ENCODE measurements at regions not wholly inside any gene's neighbourhood (a gene's known extent, or its start where the extent isn't known, plus 50 kb on each side); places are given as distances from the start of the nearest gene placed in this dataset.
A peak's percentile ranks its signal among the peaks of the same experiment; 100 is the strongest.
"Not testable (repeated sequence)": the region's sequence is repeated elsewhere in the genome, so short reads cannot be mapped to it uniquely, and the experiment has no call there.

DNA sequence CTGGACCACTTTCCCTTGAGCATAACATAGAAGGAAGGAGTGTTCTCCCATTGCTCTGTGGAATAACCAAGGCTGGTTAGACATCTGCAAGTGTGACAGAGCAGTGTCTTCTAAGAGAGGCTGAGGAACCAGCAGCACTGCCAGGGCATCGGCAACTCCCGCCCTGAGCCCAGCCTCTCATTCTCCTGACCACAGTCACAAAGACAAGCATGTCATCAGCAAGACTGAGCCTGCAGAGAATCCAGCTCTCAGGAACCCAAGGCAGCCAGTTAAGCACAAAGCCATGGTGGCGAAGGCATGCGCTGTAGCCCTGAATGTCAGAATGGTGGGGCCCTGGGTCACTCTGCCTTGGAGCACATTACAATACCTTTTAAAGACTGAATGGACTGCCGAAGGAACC is 253.9 kb downstream of the AGTPBP1 start:
- H4K8ac ChIP-seq (ENCODE audit: low read depth, low read length), result no peak overlapping the region
- no peak overlapping the region for H2BK15ac ChIP-seq (replicated peaks; ENCODE audit: low read depth)
- no peak overlapping the region for H3K23ac ChIP-seq (ENCODE audit: low read length)
- H2AK5ac ChIP-seq (ENCODE audit: low read length), result no peak overlapping the region
- H4K5ac ChIP-seq (ENCODE audit: low read length), result no peak overlapping the region
- H2BK5ac ChIP-seq (ENCODE audit: low read length), result no peak overlapping the region
- no peaks in the 10 kb centered on the region for H3K79me2 ChIP-seq (ENCODE audit: control insufficient read depth, insufficient read depth, low read length)
- H3K56ac ChIP-seq (ENCODE audit: low read length), result no peak overlapping the region
- H3K4ac ChIP-seq (ENCODE audit: low read depth, low read length), result no peak overlapping the region
- no peaks in the 10 kb centered on the region for H3K4me1 ChIP-seq (ENCODE audit: control insufficient read depth, low read depth, low read length)
- no peaks in the 10 kb centered on the region for H3K27me3 ChIP-seq (ENCODE audit: insufficient read depth, low read length, poor library complexity)
- H3K36me3 ChIP-seq (ENCODE audit: control insufficient read depth, insufficient read depth, low read length), result no peaks in the 10 kb centered on the region
- no peak for DNase-seq
- H3K18ac ChIP-seq (ENCODE audit: low read length), result no peak overlapping the region
- H3K4me3 ChIP-seq (ENCODE audit: low read length), result no peak overlapping the region
- no peaks in the 10 kb centered on the region for H3K79me1 ChIP-seq (ENCODE audit: low read length)
- H3K9ac ChIP-seq (ENCODE audit: low read length), result no peak overlapping the region
- WGBS (ENCODE audit: extremely low coverage, insufficient coverage, low lambda C conversion rate), result no CpG with 5 or more reads among the region's 5 CpGs
- no peak overlapping the region for H3K4me2 ChIP-seq (ENCODE audit: low read length)
- H2BK120ac ChIP-seq (ENCODE audit: low read depth, low read length), result no peak overlapping the region
- no peak overlapping the region for H3K27ac ChIP-seq (ENCODE audit: low read depth, low read length)

DNA sequence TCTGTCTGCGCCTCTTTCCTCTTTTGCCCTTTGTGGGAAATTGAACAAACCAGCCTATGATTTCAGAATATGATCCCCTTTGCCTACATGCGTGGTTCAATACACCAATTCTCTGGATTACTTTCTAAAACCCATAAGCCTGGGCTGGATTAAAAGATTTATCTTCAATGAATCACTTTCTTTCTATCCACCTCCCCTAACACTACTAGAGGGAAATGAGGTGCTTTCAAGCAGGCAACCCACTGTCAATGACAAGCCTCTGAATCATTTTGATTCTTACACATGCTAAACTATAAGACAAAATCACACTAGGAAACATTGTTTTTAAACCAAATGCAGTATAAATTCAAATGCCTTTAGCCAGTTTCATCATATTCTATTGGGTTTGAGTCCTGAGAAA is 257.5 kb downstream of the AGTPBP1 start:
- H4K5ac ChIP-seq (ENCODE audit: low read length), result no peak overlapping the region
- H3K4me1 ChIP-seq (ENCODE audit: control insufficient read depth, low read depth, low read length), result no peaks in the 10 kb centered on the region
- no peaks in the 10 kb centered on the region for H3K27me3 ChIP-seq (ENCODE audit: insufficient read depth, low read length, poor library complexity)
- H3K79me1 ChIP-seq (ENCODE audit: low read length), result no peaks in the 10 kb centered on the region
- H3K56ac ChIP-seq (ENCODE audit: low read length), result no peak overlapping the region
- H3K79me2 ChIP-seq (ENCODE audit: control insufficient read depth, insufficient read depth, low read length), result no peaks in the 10 kb centered on the region
- no peak overlapping the region for H3K18ac ChIP-seq (ENCODE audit: low read length)
- no peak overlapping the region for H3K23ac ChIP-seq (ENCODE audit: low read length)
- H3K36me3 ChIP-seq (ENCODE audit: control insufficient read depth, insufficient read depth, low read length), result no peaks in the 10 kb centered on the region
- DNase-seq, result no peak
- H2BK5ac ChIP-seq (ENCODE audit: low read length), result no peak overlapping the region
- no peak overlapping the region for H4K8ac ChIP-seq (ENCODE audit: low read depth, low read length)
- H3K4ac ChIP-seq (ENCODE audit: low read depth, low read length), result no peak overlapping the region
- H2BK120ac ChIP-seq (ENCODE audit: low read depth, low read length), result no peak overlapping the region
- no peak overlapping the region for H2AK5ac ChIP-seq (ENCODE audit: low read length)
- H3K9ac ChIP-seq (ENCODE audit: low read length), result no peak overlapping the region
- H3K27ac ChIP-seq (ENCODE audit: low read depth, low read length), result no peak overlapping the region
- no peak overlapping the region for H2BK15ac ChIP-seq (replicated peaks; ENCODE audit: low read depth)
- H3K4me2 ChIP-seq (ENCODE audit: low read length), result no peak overlapping the region
- no CpG with 5 or more reads among the region's 2 CpGs for WGBS (ENCODE audit: extremely low coverage, insufficient coverage, low lambda C conversion rate)
- no peak overlapping the region for H3K4me3 ChIP-seq (ENCODE audit: low read length)

DNA sequence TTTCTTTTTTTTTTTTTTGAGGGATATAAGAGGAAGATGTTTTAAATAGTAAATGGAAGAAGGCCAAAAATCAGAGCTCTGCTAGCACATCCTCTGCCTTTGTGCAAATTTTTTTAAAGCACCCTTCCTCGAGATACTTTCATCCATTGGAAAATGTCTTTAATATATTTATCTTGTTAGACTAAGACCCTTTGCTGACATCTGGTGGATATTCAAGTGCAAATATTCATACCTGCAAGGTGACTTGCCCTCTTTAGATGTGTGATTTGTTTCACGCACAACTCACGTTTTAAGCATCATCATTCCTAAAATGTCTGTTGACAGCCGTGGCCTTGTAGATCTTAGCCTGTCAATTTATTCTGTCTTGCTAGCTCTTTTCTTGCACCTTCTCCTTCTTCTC is 258.5 kb downstream of the AGTPBP1 start:
- H3K4me2 ChIP-seq (ENCODE audit: low read length), result no peak overlapping the region
- no peak overlapping the region for H2AK5ac ChIP-seq (ENCODE audit: low read length)
- no peaks in the 10 kb centered on the region for H3K36me3 ChIP-seq (ENCODE audit: control insufficient read depth, insufficient read depth, low read length)
- H3K4me3 ChIP-seq (ENCODE audit: low read length), result no peak overlapping the region
- H2BK120ac ChIP-seq (ENCODE audit: low read depth, low read length), result no peak overlapping the region
- no peak overlapping the region for H2BK15ac ChIP-seq (replicated peaks; ENCODE audit: low read depth)
- H4K5ac ChIP-seq (ENCODE audit: low read length), result no peak overlapping the region
- peak; percentile 30 for DNase-seq
- H3K23ac ChIP-seq (ENCODE audit: low read length), result no peak overlapping the region
- H3K27me3 ChIP-seq (ENCODE audit: insufficient read depth, low read length, poor library complexity), result no peaks in the 10 kb centered on the region
- H3K79me2 ChIP-seq (ENCODE audit: control insufficient read depth, insufficient read depth, low read length), result no peaks in the 10 kb centered on the region
- H3K4ac ChIP-seq (ENCODE audit: low read depth, low read length), result no peak overlapping the region
- no peaks in the 10 kb centered on the region for H3K79me1 ChIP-seq (ENCODE audit: low read length)
- no peak overlapping the region for H3K27ac ChIP-seq (ENCODE audit: low read depth, low read length)
- no peak overlapping the region for H2BK5ac ChIP-seq (ENCODE audit: low read length)
- H4K8ac ChIP-seq (ENCODE audit: low read depth, low read length), result no peak overlapping the region
- no peak overlapping the region for H3K56ac ChIP-seq (ENCODE audit: low read length)
- no CpG with 5 or more reads among the region's 4 CpGs for WGBS (ENCODE audit: extremely low coverage, insufficient coverage, low lambda C conversion rate)
- H3K4me1 ChIP-seq (ENCODE audit: control insufficient read depth, low read depth, low read length), result no peaks in the 10 kb centered on the region
- no peak overlapping the region for H3K18ac ChIP-seq (ENCODE audit: low read length)
- no peak overlapping the region for H3K9ac ChIP-seq (ENCODE audit: low read length)

DNA sequence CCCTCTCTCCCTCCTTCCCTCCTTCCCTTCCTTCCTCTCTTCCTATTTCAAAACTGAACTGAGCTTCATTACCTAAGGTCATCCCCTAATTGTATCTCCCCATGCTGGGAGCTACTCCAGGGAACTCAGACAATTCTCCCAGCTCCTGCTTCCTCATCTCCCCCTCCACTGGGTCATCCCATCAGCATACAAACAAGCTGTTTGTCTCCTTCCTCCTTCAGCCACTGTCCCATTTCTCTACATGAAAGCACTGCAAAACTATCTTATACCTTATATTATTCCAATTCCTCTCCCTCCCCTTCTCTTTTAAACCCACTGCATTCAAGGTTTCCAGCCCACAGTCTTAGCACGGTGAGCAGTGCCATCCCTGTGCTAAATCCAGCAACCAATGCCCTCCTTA is 262.4 kb downstream of the AGTPBP1 start:
- Histone ChIP-seq H3K79me1 (ENCODE audit: low read length) (no peaks in the 10 kb centered on the region), H3K4ac (ENCODE audit: low read depth, low read length) (no peak overlapping the region), H2BK15ac (replicated peaks; ENCODE audit: low read depth) (no peak overlapping the region)

DNA sequence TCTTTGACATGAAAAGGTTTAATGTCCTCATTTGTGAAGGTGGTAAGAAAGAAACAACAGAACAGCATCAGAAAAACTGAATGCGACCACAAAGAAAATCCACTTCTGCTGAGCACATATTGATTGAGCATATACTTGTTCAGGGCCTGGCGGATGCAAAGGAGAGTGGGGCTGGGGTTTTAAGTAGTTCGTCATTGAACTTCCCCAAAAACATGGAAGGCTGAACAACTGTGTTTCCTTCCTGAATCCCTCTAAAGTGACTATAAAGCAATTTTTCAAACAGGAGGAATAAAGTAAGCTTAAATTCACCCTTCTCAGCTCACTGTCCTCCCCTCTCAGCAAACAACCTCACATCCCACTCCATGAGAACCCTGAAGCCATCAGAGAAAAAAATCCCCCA is 262.9 kb downstream of the AGTPBP1 start:
- H3K4me2 ChIP-seq (ENCODE audit: low read length), result no peak overlapping the region
- no peaks in the 10 kb centered on the region for H3K36me3 ChIP-seq (ENCODE audit: control insufficient read depth, insufficient read depth, low read length)
- H2AK5ac ChIP-seq (ENCODE audit: low read length), result no peak overlapping the region
- H3K27me3 ChIP-seq (ENCODE audit: insufficient read depth, low read length, poor library complexity), result no peaks in the 10 kb centered on the region
- H3K4me1 ChIP-seq (ENCODE audit: control insufficient read depth, low read depth, low read length), result no peaks in the 10 kb centered on the region
- no peaks in the 10 kb centered on the region for H3K79me1 ChIP-seq (ENCODE audit: low read length)
- no peak overlapping the region for H3K27ac ChIP-seq (ENCODE audit: low read depth, low read length)
- DNase-seq, result no peak
- H2BK5ac ChIP-seq (ENCODE audit: low read length), result no peak overlapping the region
- H3K9ac ChIP-seq (ENCODE audit: low read length), result no peak overlapping the region
- H3K23ac ChIP-seq (ENCODE audit: low read length), result no peak overlapping the region
- H2BK15ac ChIP-seq (replicated peaks; ENCODE audit: low read depth), result no peak overlapping the region
- no peak overlapping the region for H4K8ac ChIP-seq (ENCODE audit: low read depth, low read length)
- no peak overlapping the region for H3K56ac ChIP-seq (ENCODE audit: low read length)
- no peak overlapping the region for H2BK120ac ChIP-seq (ENCODE audit: low read depth, low read length)
- WGBS (ENCODE audit: extremely low coverage, insufficient coverage, low lambda C conversion rate), result no CpG with 5 or more reads among the region's 3 CpGs
- no peak overlapping the region for H3K4ac ChIP-seq (ENCODE audit: low read depth, low read length)
- no peak overlapping the region for H3K4me3 ChIP-seq (ENCODE audit: low read length)
- no peaks in the 10 kb centered on the region for H3K79me2 ChIP-seq (ENCODE audit: control insufficient read depth, insufficient read depth, low read length)
- no peak overlapping the region for H4K5ac ChIP-seq (ENCODE audit: low read length)
- H3K18ac ChIP-seq (ENCODE audit: low read length), result no peak overlapping the region

More for the DNA sequence above, 262.4 kb downstream of the AGTPBP1 start:
- H4K8ac ChIP-seq (ENCODE audit: low read depth, low read length), result no peak overlapping the region
- H3K23ac ChIP-seq (ENCODE audit: low read length), result no peak overlapping the region
- no peak overlapping the region for H3K9ac ChIP-seq (ENCODE audit: low read length)
- no peak overlapping the region for H3K56ac ChIP-seq (ENCODE audit: low read length)
- H3K4me2 ChIP-seq (ENCODE audit: low read length), result no peak overlapping the region
- no CpG with 5 or more reads among the region's 1 CpG for WGBS (ENCODE audit: extremely low coverage, insufficient coverage, low lambda C conversion rate)
- no peak overlapping the region for H2BK120ac ChIP-seq (ENCODE audit: low read depth, low read length)
- no peaks in the 10 kb centered on the region for H3K79me2 ChIP-seq (ENCODE audit: control insufficient read depth, insufficient read depth, low read length)
- no peak overlapping the region for H2AK5ac ChIP-seq (ENCODE audit: low read length)
- H4K5ac ChIP-seq (ENCODE audit: low read length), result no peak overlapping the region
- H3K36me3 ChIP-seq (ENCODE audit: control insufficient read depth, insufficient read depth, low read length), result no peaks in the 10 kb centered on the region
- H3K27ac ChIP-seq (ENCODE audit: low read depth, low read length), result no peak overlapping the region
- no peaks in the 10 kb centered on the region for H3K27me3 ChIP-seq (ENCODE audit: insufficient read depth, low read length, poor library complexity)
- no peak for DNase-seq
- no peak overlapping the region for H3K4me3 ChIP-seq (ENCODE audit: low read length)
- H3K4me1 ChIP-seq (ENCODE audit: control insufficient read depth, low read depth, low read length), result no peaks in the 10 kb centered on the region
- no peak overlapping the region for H3K18ac ChIP-seq (ENCODE audit: low read length)
- H2BK5ac ChIP-seq (ENCODE audit: low read length), result no peak overlapping the region

DNA sequence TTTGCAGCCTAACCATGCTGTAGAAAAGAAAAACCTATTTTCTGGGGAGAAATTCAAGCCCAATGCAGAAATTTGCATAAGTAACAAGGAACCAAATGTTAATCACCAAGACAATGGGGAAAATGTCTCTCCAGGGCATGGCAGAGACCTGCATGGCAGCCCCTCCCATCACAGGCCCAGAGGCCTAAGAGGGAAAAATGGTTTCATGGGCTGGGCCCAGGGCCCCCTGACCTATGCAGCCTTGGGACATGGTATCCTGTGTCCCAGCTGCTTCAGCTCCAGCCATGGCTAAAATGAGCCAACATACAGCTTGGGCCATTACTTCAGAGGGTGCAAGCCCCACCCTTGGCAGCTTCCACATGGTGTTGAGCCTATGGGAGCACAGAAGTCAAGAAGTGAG is 266.9 kb downstream of the AGTPBP1 start:
- H2BK120ac ChIP-seq (ENCODE audit: low read depth, low read length); H3K79me2 ChIP-seq (ENCODE audit: control insufficient read depth, insufficient read depth, low read length); H4K8ac ChIP-seq (ENCODE audit: low read depth, low read length); H2BK15ac ChIP-seq (replicated peaks; ENCODE audit: low read depth); H4K5ac ChIP-seq (ENCODE audit: low read length); H3K9ac ChIP-seq (ENCODE audit: low read length); H3K79me1 ChIP-seq (ENCODE audit: low read length); H3K4me1 ChIP-seq (ENCODE audit: control insufficient read depth, low read depth, low read length); H3K27me3 ChIP-seq (ENCODE audit: insufficient read depth, low read length, poor library complexity); H3K27ac ChIP-seq (ENCODE audit: low read depth, low read length); H3K18ac ChIP-seq (ENCODE audit: low read length); H2BK5ac ChIP-seq (ENCODE audit: low read length); H3K23ac ChIP-seq (ENCODE audit: low read length); H3K4me3 ChIP-seq (ENCODE audit: low read length); H3K36me3 ChIP-seq (ENCODE audit: control insufficient read depth, insufficient read depth, low read length); H3K4me2 ChIP-seq (ENCODE audit: low read length); DNase-seq; H3K4ac ChIP-seq (ENCODE audit: low read depth, low read length); H3K56ac ChIP-seq (ENCODE audit: low read length); H2AK5ac ChIP-seq (ENCODE audit: low read length): not testable (repeated sequence)
